GM21423 (cell line): ENCODE measurements at regions not wholly inside any gene's neighbourhood (a gene's known extent, or its start where the extent isn't known, plus 50 kb on each side); places are given as distances from the start of the nearest gene placed in this dataset.
"Not testable (repeated sequence)": the region's sequence is repeated elsewhere in the genome, so short reads cannot be mapped to it uniquely, and the experiment has no call there.

Experiments
- ATAC-seq: cut with Tn5 transposase; IDR thresholded peaks from one replicate; pipeline ENCODE4 v1.9.1; 2021; ENCODE audit warnings: mild to moderate bottlenecking, moderate library complexity; ENCODE audit not compliant: unreplicated experiment

DNA sequence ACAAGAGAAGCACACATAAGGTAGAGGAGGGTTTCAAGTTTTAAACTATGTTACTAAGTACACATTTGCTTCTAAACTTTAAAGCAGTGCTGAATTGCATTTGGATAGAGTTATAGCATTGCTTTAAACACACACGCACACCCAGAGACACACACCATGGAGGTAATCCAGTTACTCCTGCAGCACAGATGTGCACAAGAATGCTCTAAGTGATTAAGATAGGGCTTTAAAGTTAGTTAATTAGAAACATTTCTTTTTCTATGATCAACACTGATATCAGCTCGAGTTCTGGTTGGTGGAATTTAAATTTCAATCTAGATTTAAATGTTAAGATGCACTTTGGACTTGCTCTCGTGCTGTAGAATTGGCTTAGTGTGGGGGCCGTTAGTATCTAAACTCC, 492.3 kb downstream of the ZEB2 start:
- ATAC-seq: no peak

DNA sequence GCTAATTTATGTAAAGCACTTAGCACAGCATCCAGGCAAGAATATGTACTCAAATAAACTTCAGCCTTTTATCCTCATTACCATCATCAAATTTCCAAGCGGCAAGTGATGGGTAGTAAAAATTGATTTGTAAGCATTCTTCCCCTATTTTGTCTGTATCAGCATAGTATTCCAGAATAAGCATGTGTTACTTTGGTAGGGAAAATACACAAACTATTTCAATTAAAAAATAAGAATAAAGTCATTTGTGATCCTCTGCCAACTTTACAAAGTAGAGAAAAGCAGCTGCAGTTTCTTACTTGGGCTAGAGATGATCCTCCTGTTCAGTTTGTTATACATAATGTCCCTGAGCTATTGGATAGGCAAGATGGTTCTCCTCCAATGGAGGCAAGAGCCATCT, 493.2 kb downstream of the ZEB2 start:
- ATAC-seq: no peak

- no peak for ATAC-seq
Observed at GRCh38 chr2:144020047-144020446, 499.9 kb downstream of the ZEB2 start.

- ATAC-seq: no peak
Observed at GRCh38 chr2:144015655-144016245, 504.2 kb downstream of the ZEB2 start.

DNA sequence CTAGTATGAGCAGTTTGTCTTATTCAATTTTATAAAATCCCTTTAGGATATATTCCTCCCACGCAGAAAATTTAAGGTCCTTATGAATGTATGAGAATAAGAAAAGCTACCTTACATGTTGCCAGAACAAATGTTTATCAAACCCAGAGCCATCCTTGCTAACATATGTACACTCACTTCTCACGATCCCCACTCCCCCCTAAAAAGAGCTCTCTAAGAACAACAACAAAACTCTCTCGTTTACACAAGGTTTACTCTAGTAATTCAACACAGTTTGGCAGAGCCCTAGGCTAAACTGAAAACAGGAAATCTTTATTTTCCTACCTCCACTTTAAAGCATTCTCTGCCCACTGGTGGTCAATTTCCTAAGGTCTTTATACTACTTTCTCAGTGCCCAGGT, 504.9 kb downstream of the ZEB2 start:
- no peak for ATAC-seq

DNA sequence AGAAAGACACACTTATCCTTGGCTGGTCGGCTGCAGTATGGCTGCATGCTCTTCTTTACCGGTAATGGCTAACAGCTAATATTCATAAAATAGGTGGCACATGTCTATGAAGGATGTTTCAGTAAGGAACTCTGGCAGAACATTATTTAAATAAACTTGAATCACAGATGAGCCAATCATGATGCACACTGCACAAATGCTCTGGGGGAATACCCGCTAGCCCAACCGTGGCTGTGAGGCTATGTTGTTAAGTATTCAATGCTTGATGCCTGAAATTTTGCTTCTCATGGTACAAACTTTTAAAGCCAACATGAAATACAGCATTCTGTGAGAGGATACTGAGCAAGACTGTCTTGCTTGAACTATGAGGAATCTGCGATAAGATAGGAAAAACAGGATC, 505.8 kb downstream of the ZEB2 start:
- no peak for ATAC-seq

DNA sequence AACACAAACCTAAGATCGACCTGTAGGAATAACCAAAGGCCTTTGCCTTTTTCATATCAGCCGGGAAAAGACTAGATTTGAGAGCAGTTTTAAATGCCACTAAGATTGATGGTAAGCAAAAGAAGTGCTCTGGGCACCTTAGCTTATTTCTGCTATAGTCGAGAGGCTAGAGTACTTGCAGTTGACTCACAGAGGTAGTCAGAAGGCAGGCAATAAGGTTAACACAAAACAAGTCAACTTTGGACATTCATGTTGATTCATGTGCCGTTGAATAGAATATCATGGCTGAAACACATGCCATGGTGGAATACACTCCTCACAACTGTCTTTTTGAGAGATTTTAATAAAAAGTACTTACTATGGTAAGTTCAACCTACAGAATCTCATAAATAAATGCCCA, 507.6 kb downstream of the ZEB2 start:
- ATAC-seq: no peak

DNA sequence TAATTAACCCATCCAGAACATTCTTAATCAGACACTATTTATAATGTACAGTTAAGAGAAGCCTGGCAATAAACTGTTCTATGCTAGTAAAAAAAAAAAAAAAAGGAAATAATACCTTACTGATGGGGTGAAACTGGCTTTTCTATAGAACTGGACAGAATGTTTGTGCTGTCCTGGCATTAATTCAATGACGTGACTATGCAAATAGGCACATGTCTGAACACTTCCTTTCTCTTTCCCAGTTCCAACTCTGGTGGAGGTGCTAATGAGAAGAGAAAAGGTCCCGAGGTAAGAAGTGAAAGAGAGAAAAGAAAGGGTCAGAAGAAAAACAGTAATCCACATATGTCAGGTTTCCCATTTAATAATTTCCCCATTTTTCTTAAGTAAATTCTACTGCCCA, 508.4 kb downstream of the ZEB2 start:
- ATAC-seq: no peak

DNA sequence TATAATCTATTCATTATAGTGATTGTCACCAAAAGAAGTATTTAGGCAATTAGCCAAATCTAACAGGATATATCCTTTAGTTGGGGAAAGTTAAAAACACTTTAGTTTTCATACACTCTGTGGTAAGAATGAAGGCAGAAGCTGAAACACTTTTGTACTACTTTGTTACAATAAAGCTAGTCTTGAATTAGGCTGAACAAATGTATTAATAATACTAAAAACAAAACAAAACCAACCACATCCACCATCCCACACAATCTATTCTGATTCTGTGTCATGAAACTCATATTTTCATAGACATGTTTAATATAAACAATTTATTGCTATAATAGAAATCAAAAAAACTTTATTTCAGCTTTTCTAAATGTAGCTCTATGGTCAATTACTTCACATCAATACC, 508.8 kb downstream of the ZEB2 start:
- ATAC-seq: no peak

GRCh38 chr2:144010096-144010836, 509.7 kb downstream of the ZEB2 start:
- ATAC-seq: no peak

DNA sequence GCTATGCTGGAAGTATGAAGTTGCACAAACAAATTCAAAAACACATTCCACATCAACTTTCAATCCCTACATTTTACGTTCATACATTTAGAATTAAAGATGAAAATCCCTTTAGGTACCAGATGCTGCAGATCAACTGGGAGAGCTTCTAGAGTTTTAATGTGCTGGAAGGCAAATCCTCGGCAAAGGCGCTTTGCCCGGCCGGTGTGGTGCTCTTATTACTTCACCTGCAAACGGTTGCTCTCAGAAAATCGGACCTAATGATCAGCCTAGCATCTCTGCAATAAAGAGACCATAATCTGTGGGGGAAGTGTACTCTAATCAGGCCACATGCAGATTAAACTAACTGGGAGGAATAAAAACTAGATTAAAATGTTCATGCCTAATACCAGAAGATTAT, 513.8 kb downstream of the ZEB2 start:
- no peak for ATAC-seq

GRCh38 chr2:144004742-144005141, 515.2 kb downstream of the ZEB2 start:
- no peak for ATAC-seq

DNA sequence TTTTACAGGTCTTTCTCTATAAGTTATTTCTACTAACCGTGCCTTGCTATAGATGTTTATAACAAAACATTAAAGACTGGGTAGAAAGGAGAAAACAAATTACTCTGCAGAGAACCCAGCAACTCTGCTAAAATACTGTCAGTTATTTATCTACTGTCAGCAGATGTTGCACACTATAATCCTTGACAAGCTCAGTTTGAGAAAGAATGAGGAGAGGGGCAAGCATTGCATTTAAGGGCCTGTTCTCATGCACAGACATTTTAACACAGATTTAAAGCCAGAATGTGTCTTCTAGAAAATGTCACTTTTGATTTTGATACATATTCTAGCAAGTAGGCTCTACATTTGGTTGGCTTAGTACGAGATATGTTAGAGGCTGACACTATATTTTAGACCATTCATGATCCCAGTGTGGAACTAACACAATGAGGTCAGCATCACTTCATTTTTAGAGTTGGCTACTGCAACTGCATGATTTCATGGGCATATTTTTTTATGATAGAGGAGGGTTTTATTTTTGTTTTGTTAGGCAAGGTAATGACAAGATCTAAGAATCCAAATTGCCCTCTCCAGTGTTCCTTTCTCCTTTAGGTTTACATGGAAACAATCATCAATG, 516.4 kb downstream of the ZEB2 start:
- no peak for ATAC-seq

GRCh38 chr2:143996974-143997373, 522.9 kb downstream of the ZEB2 start:
- ATAC-seq: no peak

- no peak for ATAC-seq
Observed at GRCh38 chr2:143994961-143995360, 525.0 kb downstream of the ZEB2 start.

GRCh38 chr2:143991596-143991995, 528.3 kb downstream of the ZEB2 start:
- not testable (repeated sequence) for ATAC-seq

GRCh38 chr2:143988082-143988481, 531.8 kb downstream of the ZEB2 start:
- ATAC-seq: no peak

DNA sequence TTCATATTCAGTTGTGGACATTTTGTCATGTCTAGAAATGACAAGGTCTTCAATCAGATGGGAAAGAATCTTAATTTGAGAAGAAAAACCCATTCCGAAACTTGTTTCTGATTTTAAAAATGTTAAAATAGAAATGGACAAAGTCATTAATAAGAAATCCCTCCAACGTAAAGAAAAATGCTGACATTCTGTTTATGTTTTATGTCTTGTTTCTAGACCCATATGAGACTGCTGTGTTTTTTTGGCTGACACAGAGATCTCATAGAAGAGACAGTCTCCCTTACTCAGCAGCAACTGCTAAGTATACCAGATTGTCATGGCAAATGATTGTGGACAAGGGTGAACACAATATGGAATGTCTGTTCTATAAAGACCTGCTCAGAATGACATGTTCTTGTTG, 538.5 kb downstream of the ZEB2 start:
- ATAC-seq: no peak

- no peak for ATAC-seq
Observed at GRCh38 chr2:143977356-143977755, 542.6 kb downstream of the ZEB2 start.

- no peak for ATAC-seq
Observed at GRCh38 chr2:143975216-143975615, 544.7 kb downstream of the ZEB2 start.

GRCh38 chr2:143974262-143974661, 545.7 kb downstream of the ZEB2 start:
- ATAC-seq: no peak

DNA sequence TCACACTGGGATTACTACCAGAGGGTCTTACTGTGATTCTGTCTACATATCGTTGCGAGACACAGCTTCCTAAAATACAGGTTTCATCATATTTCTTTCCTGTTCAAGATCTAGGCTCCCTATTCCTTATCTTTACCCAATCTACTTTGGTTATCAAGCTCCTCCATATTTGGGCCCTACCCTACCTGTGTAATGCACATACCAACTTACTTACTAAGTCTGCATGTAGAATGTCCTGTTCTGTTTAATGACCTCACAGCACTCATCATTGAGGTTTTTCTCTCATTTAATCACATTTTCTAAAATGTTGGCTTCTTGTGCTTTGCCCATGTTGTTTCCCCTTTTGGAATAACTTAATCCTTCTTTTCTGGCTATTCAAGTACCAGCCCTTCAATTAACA, 551.1 kb downstream of the ZEB2 start:
- ATAC-seq: no peak
